CD4-positive, alpha-beta T cell (primary cell): ENCODE measurements at regions not wholly inside any gene's neighbourhood (a gene's known extent, or its start where the extent isn't known, plus 50 kb on each side); places are given as distances from the start of the nearest gene placed in this dataset.
"Not testable (repeated sequence)": the region's sequence is repeated elsewhere in the genome, so short reads cannot be mapped to it uniquely, and the experiment has no call there.

Experiments
- ATAC-seq: fragments of 200-7000 bp; cut with Tn5 transposase; one replicate; pipeline ENCODE4 v1.10.0; 2022; ENCODE audit warnings: mild to moderate bottlenecking; ENCODE audit not compliant: poor library complexity
- CTCF ChIA-PET: fragments of 350-600 bp; sonication (Branson Sonifier 250); formaldehyde crosslinking; loops from one replicate; lab custom pipeline; 2021; ENCODE audit warnings: antibody characterized with exemption, inconsistent platforms; lab: Charles Lee
- POLR2A ChIA-PET: fragments of 350-600 bp; sonication (Branson Sonifier 250); formaldehyde crosslinking; loops from one replicate; lab custom pipeline; 2021; ENCODE audit warnings: antibody characterized with exemption, inconsistent platforms; lab: Charles Lee
- DNase-seq, 14 experiments: peaks; one replicate each; pipeline ENCODE4 v3.0.0-alpha.2; 2013 to 2020; ENCODE audit warnings: mixed read lengths in 2 of 14
- H3K27ac ChIP-seq, 2 donors: one replicate each; pipeline versions ENCODE4 v1.5.1 to v1.7.0; 2013; ENCODE audit warnings: low read length in 2 of 2, low read depth in 1 of 2, mild to moderate bottlenecking in 1 of 2
- H3K27me3 ChIP-seq, 2 experiments: 1 replicate in 1 of 2; 2 replicates in 1 of 2; pipeline versions ENCODE4 v1.6.1 to v1.7.0; 2013; ENCODE audit warnings: low read length in 2 of 2, control low read depth in 1 of 2, mild to moderate bottlenecking in 1 of 2, moderate library complexity in 1 of 2; ENCODE audit not compliant: insufficient read depth in 2 of 2, control insufficient read depth in 1 of 2
- H3K36me3 ChIP-seq: one replicate; pipeline ENCODE4 v1.6.1; 2013; ENCODE audit warnings: low read length, control low read depth; ENCODE audit not compliant: insufficient read depth
- H3K4me1 ChIP-seq: one replicate; pipeline ENCODE4 v1.6.1; 2013; ENCODE audit warnings: low read length, control low read depth; ENCODE audit not compliant: insufficient read depth
- H3K4me3 ChIP-seq: one replicate; pipeline ENCODE4 v1.5.1; 2013; ENCODE audit warnings: mild to moderate bottlenecking, low read length, moderate library complexity
- H3K9me3 ChIP-seq, 2 experiments: 1 replicate in 1 of 2; 2 replicates in 1 of 2; pipeline versions ENCODE4 v1.6.1 to v1.7.0; 2013; ENCODE audit warnings: low read length in 2 of 2, mild to moderate bottlenecking in 2 of 2, control low read depth in 1 of 2, moderate library complexity in 1 of 2; ENCODE audit not compliant: control insufficient read depth in 1 of 2, insufficient read depth in 1 of 2
- H3K27ac Mint-ChIP-seq: one replicate; pipeline ENCODE4 v1.8.0; 2020; ENCODE audit warnings: mixed read lengths
- H3K27me3 Mint-ChIP-seq: one replicate; pipeline ENCODE4 v1.8.0; 2021; ENCODE audit warnings: mixed read lengths
- H3K36me3 Mint-ChIP-seq: one replicate; pipeline ENCODE4 v1.8.0; 2021; ENCODE audit warnings: low read depth, mixed read lengths
- H3K4me1 Mint-ChIP-seq: one replicate; pipeline ENCODE4 v1.8.0; 2021; ENCODE audit warnings: low read depth, mixed read lengths
- H3K4me3 Mint-ChIP-seq: one replicate; pipeline ENCODE4 v1.8.0; 2020; ENCODE audit warnings: mild to moderate bottlenecking, mixed read lengths
- H3K9me3 Mint-ChIP-seq: one replicate; pipeline ENCODE4 v1.8.0; 2020; ENCODE audit warnings: mixed read lengths
- intact Hi-C, 2 experiments: fragments of 100-400 bp; cut with DNase I in 1 of 2; cut with micrococcal nuclease in 1 of 2; formaldehyde crosslinking; loops; one replicate each; pipeline versions ENCODE4 v1.15.1 to v1.9.0; 2023 to 2025; cut with DNase I, micrococcal nuclease
- TF ChIP-seq, protein P1 (sequence below): fragments of 200-600 bp; IDR thresholded peaks from one replicate; pipeline ENCODE4 v1.8.0; 2022; ENCODE audit warnings: antibody characterized with exemption, mild to moderate bottlenecking

DNA sequence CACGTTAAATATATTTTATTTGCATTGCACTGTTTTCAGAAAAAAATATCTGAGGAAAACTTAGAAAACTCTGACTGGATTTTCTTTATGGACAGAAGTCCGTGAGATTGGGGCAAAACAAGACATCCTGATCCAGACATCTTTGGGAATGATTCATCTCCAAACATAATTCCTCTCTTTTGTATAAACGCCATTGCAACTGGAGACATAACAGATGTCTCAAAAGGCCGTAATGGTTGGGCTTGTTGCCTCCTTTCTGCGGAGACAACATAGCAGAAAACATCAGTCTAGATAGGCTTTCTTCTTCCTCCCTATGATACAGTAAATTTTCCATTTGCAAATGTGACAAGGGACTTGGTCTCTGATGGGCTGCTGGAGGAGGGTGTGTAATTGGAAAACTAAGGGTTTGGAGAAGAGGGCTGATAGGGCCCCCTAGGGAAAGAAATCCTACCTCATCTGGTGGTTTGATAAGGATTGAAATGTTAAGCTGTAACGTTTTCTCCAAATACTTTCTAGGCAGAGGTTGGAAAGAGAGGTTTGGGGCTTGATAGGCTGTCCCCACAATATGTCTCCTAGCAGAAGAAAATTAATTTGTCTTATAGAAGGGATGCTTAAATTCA, 631.5 kb upstream of the ST8SIA4 start:
- H3K4me1 Mint-ChIP-seq, result no peaks in the 10 kb centered on the region
- H3K4me3 ChIP-seq, result no peak overlapping the region
- CTCF ChIA-PET, result no interaction called here
- peaks cover 0 to 6% of the 10 kb centered on the region in 2 experiments for H3K9me3 ChIP-seq
- no peak overlapping the region for H3K27ac ChIP-seq
- no peaks in the 10 kb centered on the region for H3K36me3 Mint-ChIP-seq
- no peaks in the 10 kb centered on the region for H3K27me3 Mint-ChIP-seq
- H3K9me3 Mint-ChIP-seq, result peaks cover 4% of the 10 kb centered on the region
- POLR2A ChIA-PET, result no interaction called here
- no peaks in the 10 kb centered on the region for H3K27me3 ChIP-seq
- DNase-seq (no peak), ATAC-seq (no peak)
- intact Hi-C loops, result no loop called here
- H3K4me1 ChIP-seq, result no peaks in the 10 kb centered on the region
- no peaks in the 10 kb centered on the region for H3K36me3 ChIP-seq
- TF ChIP-seq, protein P1, sequence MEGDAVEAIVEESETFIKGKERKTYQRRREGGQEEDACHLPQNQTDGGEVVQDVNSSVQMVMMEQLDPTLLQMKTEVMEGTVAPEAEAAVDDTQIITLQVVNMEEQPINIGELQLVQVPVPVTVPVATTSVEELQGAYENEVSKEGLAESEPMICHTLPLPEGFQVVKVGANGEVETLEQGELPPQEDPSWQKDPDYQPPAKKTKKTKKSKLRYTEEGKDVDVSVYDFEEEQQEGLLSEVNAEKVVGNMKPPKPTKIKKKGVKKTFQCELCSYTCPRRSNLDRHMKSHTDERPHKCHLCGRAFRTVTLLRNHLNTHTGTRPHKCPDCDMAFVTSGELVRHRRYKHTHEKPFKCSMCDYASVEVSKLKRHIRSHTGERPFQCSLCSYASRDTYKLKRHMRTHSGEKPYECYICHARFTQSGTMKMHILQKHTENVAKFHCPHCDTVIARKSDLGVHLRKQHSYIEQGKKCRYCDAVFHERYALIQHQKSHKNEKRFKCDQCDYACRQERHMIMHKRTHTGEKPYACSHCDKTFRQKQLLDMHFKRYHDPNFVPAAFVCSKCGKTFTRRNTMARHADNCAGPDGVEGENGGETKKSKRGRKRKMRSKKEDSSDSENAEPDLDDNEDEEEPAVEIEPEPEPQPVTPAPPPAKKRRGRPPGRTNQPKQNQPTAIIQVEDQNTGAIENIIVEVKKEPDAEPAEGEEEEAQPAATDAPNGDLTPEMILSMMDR, result no peak
- H3K4me3 Mint-ChIP-seq, result no peak overlapping the region
- no peak overlapping the region for H3K27ac Mint-ChIP-seq

DNA sequence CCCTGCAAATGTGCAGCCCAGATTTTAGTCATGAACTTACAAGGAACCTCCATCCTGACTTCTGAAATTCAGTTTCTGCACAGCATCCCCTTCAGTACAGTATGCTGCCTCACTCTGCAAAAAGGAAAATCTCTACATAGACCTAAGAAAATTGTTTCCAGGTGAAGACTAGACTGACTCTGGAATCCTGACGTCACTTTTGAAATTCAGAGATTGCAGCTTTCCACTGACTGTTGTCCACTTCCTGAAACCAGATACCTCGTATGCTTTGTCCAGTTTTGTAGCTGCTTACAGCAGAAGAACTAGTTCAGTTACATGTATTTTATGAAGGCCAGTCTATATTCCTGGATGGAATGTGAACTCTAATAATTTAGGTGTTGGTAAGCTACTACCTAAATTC, 629.3 kb upstream of the ST8SIA4 start:
- H3K36me3 ChIP-seq, result no peaks in the 10 kb centered on the region
- CTCF ChIA-PET, result no interaction called here
- no peak overlapping the region for H3K4me3 ChIP-seq
- Mint-ChIP-seq H3K4me3 (no peak overlapping the region), H3K36me3 (no peaks in the 10 kb centered on the region), H3K9me3 (peaks cover 10% of the 10 kb centered on the region), H3K27me3 (no peaks in the 10 kb centered on the region), H3K4me1 (no peaks in the 10 kb centered on the region), H3K27ac (no peak overlapping the region)
- intact Hi-C loops, result no loop called here
- POLR2A ChIA-PET, result no interaction called here
- no peaks in the 10 kb centered on the region for H3K27me3 ChIP-seq
- DNase-seq (no peak), ATAC-seq (no peak)
- TF ChIP-seq, protein P1, result no peak
- no peaks in the 10 kb centered on the region for H3K4me1 ChIP-seq
- H3K9me3 ChIP-seq, result peaks cover 0 to 7% of the 10 kb centered on the region in 2 experiments
- H3K27ac ChIP-seq, result no peak overlapping the region

DNA sequence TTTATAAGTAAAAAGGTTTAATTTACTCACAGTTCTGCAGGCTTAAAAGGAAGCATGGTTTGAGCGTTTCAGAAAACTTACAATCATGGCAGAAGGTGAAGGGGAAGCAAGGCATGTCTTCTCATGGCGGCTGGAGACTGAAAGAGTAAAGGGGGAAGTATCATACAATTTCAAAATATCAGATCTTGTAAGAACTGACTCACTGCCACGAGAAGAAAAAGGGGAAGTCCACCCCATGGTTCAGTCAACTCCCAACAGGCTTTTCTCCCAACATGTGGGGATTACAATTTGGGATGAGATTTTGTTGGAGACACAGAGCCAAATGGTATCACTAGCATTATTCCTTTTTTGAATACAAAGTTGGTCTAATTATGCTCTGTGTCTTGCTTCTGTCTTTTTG, 627.9 kb upstream of the ST8SIA4 start:
- no peak overlapping the region for H3K4me3 Mint-ChIP-seq
- H3K36me3 Mint-ChIP-seq, result no peaks in the 10 kb centered on the region
- H3K27me3 Mint-ChIP-seq, result no peaks in the 10 kb centered on the region
- Histone ChIP-seq H3K4me1 (no peaks in the 10 kb centered on the region), H3K27ac (no peak overlapping the region), H3K27me3 (no peaks in the 10 kb centered on the region), H3K36me3 (no peaks in the 10 kb centered on the region), H3K9me3 (peaks cover 0 to 6% of the 10 kb centered on the region in 2 experiments), H3K4me3 (no peak overlapping the region)
- intact Hi-C loops, result no loop called here
- ChIA-PET POLR2A (no interaction called here), CTCF (no interaction called here)
- peaks cover 8% of the 10 kb centered on the region for H3K9me3 Mint-ChIP-seq
- peak in 2 of 14 experiments; percentile 1 to 8 for DNase-seq
- TF ChIP-seq, protein P1, result no peak
- no peak for ATAC-seq
- no peak overlapping the region for H3K27ac Mint-ChIP-seq
- no peaks in the 10 kb centered on the region for H3K4me1 Mint-ChIP-seq

DNA sequence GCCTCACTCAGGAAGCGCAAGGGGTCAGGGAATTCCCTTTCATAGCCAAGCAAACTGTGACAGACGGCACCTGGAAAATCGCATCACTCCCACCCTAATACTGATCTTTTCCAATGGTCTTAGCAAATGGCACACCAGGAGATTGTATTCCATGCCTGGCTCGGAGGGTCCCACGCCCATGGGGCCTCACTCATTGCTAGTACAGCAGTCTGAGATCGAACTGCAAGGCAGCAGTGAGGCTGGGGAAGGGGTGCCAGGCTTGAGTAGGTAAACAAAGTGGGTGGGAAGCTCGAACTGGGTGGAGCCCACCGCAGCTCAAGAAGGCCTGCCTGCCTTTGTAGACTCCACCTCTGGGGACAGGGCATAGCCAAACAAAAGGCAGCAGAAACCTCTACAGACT, 626.0 kb upstream of the ST8SIA4 start:
- intact Hi-C loops, H3K4me1 Mint-ChIP-seq, H3K4me3 ChIP-seq, H3K9me3 ChIP-seq, H3K27ac ChIP-seq, DNase-seq, H3K4me3 Mint-ChIP-seq, H3K27ac Mint-ChIP-seq, H3K36me3 ChIP-seq, H3K27me3 ChIP-seq, H3K4me1 ChIP-seq, CTCF ChIA-PET, H3K27me3 Mint-ChIP-seq, H3K36me3 Mint-ChIP-seq, ATAC-seq, POLR2A ChIA-PET: not testable (repeated sequence)
- H3K9me3 Mint-ChIP-seq, result peaks cover 10% of the 10 kb centered on the region
